Karpas-422 (cell line): ENCODE measurements at regions not wholly inside any gene's neighbourhood (a gene's known extent, or its start where the extent isn't known, plus 50 kb on each side); places are given as distances from the start of the nearest gene placed in this dataset.

Source experiments
- DNase-seq: peaks from one replicate; pipeline ENCODE4 v3.0.0-alpha.2; 2015
- H2AFZ ChIP-seq: fragments of 200-600 bp; sonication (generic); 2 replicates; pipeline ENCODE4 v1.6.1; 2014; ENCODE audit warnings: antibody characterized with exemption, low read length, mixed read lengths
- H3K27ac ChIP-seq: fragments of 200-600 bp; sonication (generic); 2 replicates; pipeline ENCODE4 v1.5.1; 2014; ENCODE audit warnings: mild to moderate bottlenecking, low read length, moderate library complexity
- H3K27me3 ChIP-seq: fragments of 200-600 bp; sonication (generic); 2 replicates; pipeline ENCODE4 v1.6.1; 2014; ENCODE audit warnings: low read length, mixed read lengths
- H3K36me3 ChIP-seq: fragments of 200-600 bp; sonication (generic); 2 replicates; pipeline ENCODE4 v1.6.1; 2014; ENCODE audit warnings: low read length, mixed read lengths; ENCODE audit not compliant: insufficient read depth
- H3K4me1 ChIP-seq: fragments of 200-600 bp; sonication (generic); 2 replicates; pipeline ENCODE4 v1.6.1; 2014; ENCODE audit warnings: mild to moderate bottlenecking, low read length, mixed read lengths
- H3K4me2 ChIP-seq: fragments of 200-600 bp; sonication (generic); 2 replicates; pipeline ENCODE4 v1.6.1; 2014; ENCODE audit warnings: low read length, low read depth, mild to moderate bottlenecking; ENCODE audit not compliant: poor library complexity, severe bottlenecking
- H3K4me3 ChIP-seq: fragments of 200-600 bp; sonication (generic); 2 replicates; pipeline ENCODE4 v1.5.1; 2014; ENCODE audit warnings: mild to moderate bottlenecking, antibody characterized with exemption, low read length, mixed read lengths
- H3K79me2 ChIP-seq: fragments of 200-600 bp; sonication (generic); 2 replicates; pipeline ENCODE4 v1.6.1; 2014; ENCODE audit warnings: mild to moderate bottlenecking, low read length, mixed read lengths
- H3K9ac ChIP-seq: fragments of 200-600 bp; sonication (generic); 2 replicates; pipeline ENCODE4 v1.6.0; 2014; ENCODE audit warnings: low read length
- H3K9me2 ChIP-seq: fragments of 200-600 bp; sonication (generic), shearing (Covaris generic); replicated peaks from 2 replicates; pipeline ENCODE4 v1.6.0; 2014; ENCODE audit warnings: mild to moderate bottlenecking, low read length, moderate library complexity; ENCODE audit not compliant: insufficient read depth
- H3K9me3 ChIP-seq: fragments of 300-700, 200-600 bp; sonication (generic); 2 replicates; pipeline ENCODE4 v1.6.1; 2014; ENCODE audit warnings: low read length, mixed read lengths
- H4K20me1 ChIP-seq: fragments of 200-600 bp; sonication (generic); 2 replicates; pipeline ENCODE4 v1.6.1; 2014; ENCODE audit warnings: mild to moderate bottlenecking, antibody characterized with exemption, low read length, low read depth; ENCODE audit not compliant: insufficient read depth

- Histone ChIP-seq H3K9ac (no peak overlapping the region), H3K36me3 (no peaks in the 10 kb centered on the region), H3K79me2 (no peaks in the 10 kb centered on the region), H4K20me1 (no peaks in the 10 kb centered on the region), H3K27ac (no peak overlapping the region), H3K9me2 (no peaks in the 10 kb centered on the region), H3K27me3 (no peaks in the 10 kb centered on the region), H3K9me3 (peaks cover 12% of the 10 kb centered on the region), H3K4me3 (no peak overlapping the region), H2AFZ (no peak overlapping the region), H3K4me2 (no peak overlapping the region), H3K4me1 (no peaks in the 10 kb centered on the region)
- no peak for DNase-seq
Measured at GRCh38 chr4:22063613-22064012, 115.0 kb upstream of the KCNIP4 start.

GRCh38 chr4:22062676-22063075, 114.1 kb upstream of the KCNIP4 start:
- Histone ChIP-seq H3K9me2 (no peaks in the 10 kb centered on the region), H3K9ac (no peak overlapping the region), H2AFZ (no peak overlapping the region), H3K9me3 (peaks cover 14% of the 10 kb centered on the region), H3K4me2 (no peak overlapping the region), H3K4me3 (no peak overlapping the region), H3K27me3 (no peaks in the 10 kb centered on the region), H3K27ac (no peak overlapping the region), H3K36me3 (no peaks in the 10 kb centered on the region), H3K79me2 (no peaks in the 10 kb centered on the region), H3K4me1 (no peaks in the 10 kb centered on the region), H4K20me1 (no peaks in the 10 kb centered on the region)
- no peak for DNase-seq

- DNase-seq: no peak
- H3K27ac ChIP-seq: no peak overlapping the region
- H3K4me1 ChIP-seq: no peaks in the 10 kb centered on the region
- peaks cover 18% of the 10 kb centered on the region for H3K9me3 ChIP-seq
- H3K9me2 ChIP-seq: no peaks in the 10 kb centered on the region
- no peak overlapping the region for H3K4me3 ChIP-seq
- H3K36me3 ChIP-seq: no peaks in the 10 kb centered on the region
- H4K20me1 ChIP-seq: no peaks in the 10 kb centered on the region
- no peaks in the 10 kb centered on the region for H3K79me2 ChIP-seq
- no peak overlapping the region for H3K9ac ChIP-seq
- H2AFZ ChIP-seq: no peak overlapping the region
- no peak overlapping the region for H3K4me2 ChIP-seq
- no peaks in the 10 kb centered on the region for H3K27me3 ChIP-seq
Measured at GRCh38 chr4:22055954-22056353, 107.4 kb upstream of the KCNIP4 start.

DNA sequence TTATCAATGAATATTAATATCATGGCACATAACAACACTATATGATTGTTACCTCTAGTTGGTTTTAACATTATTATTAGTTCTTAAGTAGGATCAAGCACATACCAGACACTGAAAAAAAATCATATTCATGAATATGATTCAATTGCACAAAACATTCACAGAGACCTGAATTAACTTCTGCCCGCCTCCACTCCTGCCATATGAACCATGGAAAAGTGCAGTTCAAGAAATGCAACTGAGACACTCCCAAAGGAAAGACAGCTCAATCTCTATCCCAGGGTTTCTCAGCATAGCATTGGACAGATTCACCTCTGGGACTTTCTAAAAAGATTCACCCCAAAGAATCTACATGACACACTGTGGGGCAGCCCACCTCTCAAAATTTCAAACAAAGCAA, 103.5 kb upstream of the KCNIP4 start:
- Histone ChIP-seq H3K4me2 (no peak overlapping the region), H3K79me2 (no peaks in the 10 kb centered on the region), H3K36me3 (no peaks in the 10 kb centered on the region), H2AFZ (no peak overlapping the region), H4K20me1 (no peaks in the 10 kb centered on the region), H3K27ac (no peak overlapping the region), H3K27me3 (no peaks in the 10 kb centered on the region), H3K9me3 (peaks cover 16% of the 10 kb centered on the region), H3K9me2 (no peaks in the 10 kb centered on the region), H3K4me1 (no peaks in the 10 kb centered on the region), H3K4me3 (no peak overlapping the region), H3K9ac (no peak overlapping the region)
- DNase-seq: no peak

DNA sequence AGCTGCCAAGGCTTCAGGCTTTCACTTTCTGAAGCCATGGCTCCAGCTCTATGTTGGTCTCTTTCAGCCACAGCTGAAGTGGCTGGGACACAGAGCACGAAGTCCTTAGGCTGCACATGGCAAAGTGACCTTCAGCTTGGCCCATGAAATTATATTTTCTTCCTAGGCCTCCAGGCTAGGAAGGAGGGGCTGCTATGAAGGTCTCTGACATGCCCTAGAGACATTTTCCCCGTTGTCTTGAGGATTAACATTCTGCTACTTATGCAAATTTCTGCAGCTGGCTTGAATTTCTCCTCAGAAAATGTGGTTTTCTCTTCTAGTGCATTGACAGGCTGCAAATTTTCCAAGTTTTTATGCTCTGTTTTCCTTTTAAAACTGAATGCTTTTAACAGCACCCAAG, 99.8 kb upstream of the KCNIP4 start:
- H3K4me1 ChIP-seq: no peaks in the 10 kb centered on the region
- H3K4me2 ChIP-seq: no peak overlapping the region
- H4K20me1 ChIP-seq: no peaks in the 10 kb centered on the region
- no peak overlapping the region for H3K9ac ChIP-seq
- no peaks in the 10 kb centered on the region for H3K9me2 ChIP-seq
- no peak for DNase-seq
- peaks cover 19% of the 10 kb centered on the region for H3K9me3 ChIP-seq
- no peak overlapping the region for H3K4me3 ChIP-seq
- no peaks in the 10 kb centered on the region for H3K79me2 ChIP-seq
- H2AFZ ChIP-seq: no peak overlapping the region
- H3K36me3 ChIP-seq: no peaks in the 10 kb centered on the region
- H3K27ac ChIP-seq: no peak overlapping the region
- no peaks in the 10 kb centered on the region for H3K27me3 ChIP-seq

DNA sequence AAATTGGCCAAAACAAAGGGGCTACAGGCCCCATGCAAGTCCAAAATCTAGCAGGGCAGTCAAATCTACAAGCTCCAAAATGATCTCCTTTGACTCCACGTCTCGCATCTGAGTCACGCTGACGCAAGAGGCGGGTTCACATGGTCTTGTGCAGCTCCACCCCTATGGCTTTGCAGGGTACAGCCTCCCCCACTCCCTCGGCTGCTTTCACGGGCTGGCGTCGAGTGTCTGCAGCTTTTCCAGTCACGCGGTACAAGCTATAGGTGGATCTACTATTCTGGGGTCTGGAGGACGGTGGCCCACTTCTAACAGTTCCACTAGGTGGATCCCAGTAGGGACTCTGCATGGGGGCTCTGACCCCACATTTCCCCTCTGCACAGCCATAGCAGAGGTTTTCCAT, 99.2 kb upstream of the KCNIP4 start:
- DNase-seq: no peak

DNA sequence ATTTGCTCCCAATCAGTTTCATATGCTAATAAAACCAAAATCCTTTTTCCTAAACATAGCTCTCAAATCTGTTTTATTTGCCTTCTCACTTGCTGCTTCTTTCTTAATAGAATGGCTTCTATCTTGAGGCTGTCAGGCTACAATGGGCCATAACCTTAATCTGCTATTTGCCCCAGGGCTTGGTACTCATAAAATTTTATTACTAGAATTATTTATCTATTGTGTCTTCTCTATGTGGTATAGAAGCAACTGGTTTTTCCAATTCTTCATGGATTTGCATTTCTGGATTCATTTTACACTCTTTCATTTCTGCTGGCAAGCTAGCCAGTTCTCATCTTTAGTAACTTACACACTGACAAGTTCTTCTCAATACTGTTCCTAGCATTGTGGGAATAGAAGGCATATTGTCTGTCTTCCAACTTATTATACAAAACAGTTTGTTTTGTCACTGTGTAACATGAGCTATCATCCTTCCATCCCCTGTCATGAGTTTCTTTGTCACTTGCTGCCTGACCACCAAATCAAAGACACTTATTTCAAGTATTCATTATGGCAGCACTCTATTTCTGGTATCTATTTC, 96.6 kb upstream of the KCNIP4 start:
- no peak for DNase-seq
- H3K27ac ChIP-seq: no peak overlapping the region
- H3K4me1 ChIP-seq: no peaks in the 10 kb centered on the region
- H3K27me3 ChIP-seq: no peaks in the 10 kb centered on the region
- H3K79me2 ChIP-seq: no peaks in the 10 kb centered on the region
- H3K9me2 ChIP-seq: no peaks in the 10 kb centered on the region
- H3K36me3 ChIP-seq: no peaks in the 10 kb centered on the region
- no peak overlapping the region for H3K9ac ChIP-seq
- H3K4me2 ChIP-seq: no peak overlapping the region
- no peak overlapping the region for H2AFZ ChIP-seq
- no peaks in the 10 kb centered on the region for H4K20me1 ChIP-seq
- H3K4me3 ChIP-seq: no peak overlapping the region
- peaks cover 15% of the 10 kb centered on the region for H3K9me3 ChIP-seq

More for the DNA sequence above, 99.2 kb upstream of the KCNIP4 start:
- no peak overlapping the region for H3K4me2 ChIP-seq
- H2AFZ ChIP-seq: no peak overlapping the region
- H3K4me3 ChIP-seq: no peak overlapping the region
- no peak overlapping the region for H3K9ac ChIP-seq
- H3K27ac ChIP-seq: no peak overlapping the region
- H3K4me1 ChIP-seq: no peaks in the 10 kb centered on the region
- H3K36me3 ChIP-seq: no peaks in the 10 kb centered on the region
- no peaks in the 10 kb centered on the region for H4K20me1 ChIP-seq
- no peaks in the 10 kb centered on the region for H3K79me2 ChIP-seq
- H3K9me3 ChIP-seq: peaks cover 19% of the 10 kb centered on the region
- no peaks in the 10 kb centered on the region for H3K9me2 ChIP-seq
- H3K27me3 ChIP-seq: no peaks in the 10 kb centered on the region

DNA sequence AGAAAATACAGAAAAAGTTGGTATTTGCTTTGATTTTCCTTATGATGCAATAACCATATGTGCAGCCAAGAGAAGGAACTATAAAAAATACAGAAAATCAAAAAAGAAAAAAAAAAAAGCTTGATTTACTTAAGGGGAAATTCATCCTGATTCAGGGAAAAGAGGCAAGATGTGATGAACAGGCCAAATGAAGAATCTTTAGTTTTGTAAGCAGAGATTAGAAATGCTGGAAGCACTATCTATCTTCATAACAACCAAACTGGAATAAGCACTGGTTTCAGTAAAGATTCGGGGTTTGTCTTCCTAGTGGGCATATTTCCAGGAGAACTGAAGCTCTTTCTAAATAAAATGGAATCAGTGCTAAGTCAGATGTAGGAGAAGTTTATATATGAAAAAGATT, 82.9 kb upstream of the KCNIP4 start:
- no peak overlapping the region for H3K9ac ChIP-seq
- H4K20me1 ChIP-seq: no peaks in the 10 kb centered on the region
- no peaks in the 10 kb centered on the region for H3K79me2 ChIP-seq
- H3K4me2 ChIP-seq: no peak overlapping the region
- no peak overlapping the region for H3K27ac ChIP-seq
- no peaks in the 10 kb centered on the region for H3K36me3 ChIP-seq
- no peaks in the 10 kb centered on the region for H3K27me3 ChIP-seq
- no peak for DNase-seq
- H3K9me2 ChIP-seq: no peaks in the 10 kb centered on the region
- no peak overlapping the region for H3K4me3 ChIP-seq
- H3K4me1 ChIP-seq: no peaks in the 10 kb centered on the region
- no peak overlapping the region for H2AFZ ChIP-seq
- peaks cover 24% of the 10 kb centered on the region for H3K9me3 ChIP-seq

- H3K79me2 ChIP-seq: no peaks in the 10 kb centered on the region
- H3K36me3 ChIP-seq: no peaks in the 10 kb centered on the region
- H3K4me3 ChIP-seq: no peak overlapping the region
- no peak overlapping the region for H2AFZ ChIP-seq
- peaks cover 30% of the 10 kb centered on the region for H3K9me3 ChIP-seq
- H3K9me2 ChIP-seq: no peaks in the 10 kb centered on the region
- H4K20me1 ChIP-seq: no peaks in the 10 kb centered on the region
- DNase-seq: no peak
- no peaks in the 10 kb centered on the region for H3K4me1 ChIP-seq
- H3K9ac ChIP-seq: no peak overlapping the region
- H3K4me2 ChIP-seq: no peak overlapping the region
- no peaks in the 10 kb centered on the region for H3K27me3 ChIP-seq
- H3K27ac ChIP-seq: no peak overlapping the region
Measured at GRCh38 chr4:22030881-22031280, 82.3 kb upstream of the KCNIP4 start.
